Naive thymus-derived CD8-positive, alpha-beta T cell (primary cell): ENCODE measurements at regions not wholly inside any gene's neighbourhood (a gene's known extent, or its start where the extent isn't known, plus 50 kb on each side); places are given as distances from the start of the nearest gene placed in this dataset.
"Not testable (repeated sequence)": the region's sequence is repeated elsewhere in the genome, so short reads cannot be mapped to it uniquely, and the experiment has no call there.

ENCODE experiments used
- ATAC-seq, 2 donors: fragments of 150-1000 bp; cut with Tn5 transposase in 1 of 2; sonication (Bioruptor Pico), chemical (Tn5 transposase) in 1 of 2; 1 replicate in 1 of 2; 2 replicates in 1 of 2; pipeline ENCODE4 v1.10.0; 2021; ENCODE audit warnings: mild to moderate bottlenecking in 2 of 2, moderate library complexity in 2 of 2
- POLR2A ChIA-PET: fragments of 350-600 bp; sonication (Branson Sonifier 250); formaldehyde crosslinking; loops from one replicate; lab custom pipeline; 2021; ENCODE audit warnings: antibody characterized with exemption; lab: Charles Lee
- DNase-seq, 10 donors: peaks; one replicate each; pipeline versions ENCODE4 v3.0.0 to v3.0.0-alpha.2; 2020 to 2022
- H3K27ac Mint-ChIP-seq, 10 donors: one replicate each; pipeline ENCODE4 v1.8.0; 2020 to 2022; ENCODE audit warnings: mild to moderate bottlenecking in 10 of 10, mixed read lengths in 10 of 10, moderate library complexity in 4 of 10, inconsistent platforms in 1 of 10
- H3K27me3 Mint-ChIP-seq, 5 donors: one replicate each; pipeline ENCODE4 v1.8.0; 2021 to 2022; ENCODE audit warnings: mixed read lengths in 5 of 5
- H3K36me3 Mint-ChIP-seq, 3 donors: one replicate each; pipeline ENCODE4 v1.8.0; 2020 to 2022; ENCODE audit warnings: mixed read lengths in 3 of 3, mild to moderate bottlenecking in 2 of 3, inconsistent platforms in 1 of 3
- H3K4me1 Mint-ChIP-seq, 4 donors: one replicate each; pipeline ENCODE4 v1.8.0; 2021 to 2022; ENCODE audit warnings: mixed read lengths in 4 of 4
- H3K4me3 Mint-ChIP-seq, 10 donors: one replicate each; pipeline ENCODE4 v1.8.0; 2020 to 2022; ENCODE audit warnings: mild to moderate bottlenecking in 10 of 10, mixed read lengths in 10 of 10, moderate library complexity in 6 of 10, inconsistent platforms in 1 of 10
- H3K9me3 Mint-ChIP-seq, 9 donors: one replicate each; pipeline ENCODE4 v1.8.0; 2020 to 2022; ENCODE audit warnings: mixed read lengths in 9 of 9, mild to moderate bottlenecking in 3 of 9, inconsistent platforms in 1 of 9, moderate library complexity in 1 of 9

GRCh38 chr11:49670705-49671104 lies 281.5 kb upstream of the OR4C13 start:
- DNase-seq, H3K27me3 Mint-ChIP-seq, H3K4me3 Mint-ChIP-seq, H3K4me1 Mint-ChIP-seq, H3K27ac Mint-ChIP-seq, ATAC-seq, H3K36me3 Mint-ChIP-seq, POLR2A ChIA-PET: not testable (repeated sequence)
- peaks cover 0 to 29% (median 8%) of the 10 kb centered on the region in 9 donors for H3K9me3 Mint-ChIP-seq

GRCh38 chr11:49702121-49702520 lies 250.1 kb upstream of the OR4C13 start:
- ATAC-seq, H3K27ac Mint-ChIP-seq, H3K27me3 Mint-ChIP-seq, POLR2A ChIA-PET, H3K4me1 Mint-ChIP-seq, DNase-seq, H3K4me3 Mint-ChIP-seq, H3K36me3 Mint-ChIP-seq: not testable (repeated sequence)
- peaks cover 5 to 40% (median 15%) of the 10 kb centered on the region in 9 donors for H3K9me3 Mint-ChIP-seq

- ATAC-seq, POLR2A ChIA-PET, DNase-seq, H3K4me1 Mint-ChIP-seq, H3K27me3 Mint-ChIP-seq, H3K36me3 Mint-ChIP-seq, H3K27ac Mint-ChIP-seq, H3K4me3 Mint-ChIP-seq: not testable (repeated sequence)
- peaks cover 3 to 37% (median 14%) of the 10 kb centered on the region in 9 donors for H3K9me3 Mint-ChIP-seq
Observed at GRCh38 chr11:49750447-49750846, 201.7 kb upstream of the OR4C13 start.

GRCh38 chr11:49750960-49751359 lies 201.2 kb upstream of the OR4C13 start:
- ATAC-seq, H3K4me1 Mint-ChIP-seq, H3K4me3 Mint-ChIP-seq, H3K27me3 Mint-ChIP-seq, H3K27ac Mint-ChIP-seq, DNase-seq, POLR2A ChIA-PET, H3K36me3 Mint-ChIP-seq: not testable (repeated sequence)
- peaks cover 8 to 33% (median 11%) of the 10 kb centered on the region in 9 donors for H3K9me3 Mint-ChIP-seq

- H3K9me3 Mint-ChIP-seq, H3K4me1 Mint-ChIP-seq, ATAC-seq, H3K36me3 Mint-ChIP-seq, H3K27ac Mint-ChIP-seq, POLR2A ChIA-PET, H3K4me3 Mint-ChIP-seq, DNase-seq, H3K27me3 Mint-ChIP-seq: not testable (repeated sequence)
Observed at GRCh38 chr11:49780791-49781190, 171.4 kb upstream of the OR4C13 start.

GRCh38 chr11:49782000-49782399 lies 170.2 kb upstream of the OR4C13 start:
- DNase-seq, H3K4me3 Mint-ChIP-seq, ATAC-seq, H3K36me3 Mint-ChIP-seq, H3K27ac Mint-ChIP-seq, H3K4me1 Mint-ChIP-seq, H3K9me3 Mint-ChIP-seq, POLR2A ChIA-PET, H3K27me3 Mint-ChIP-seq: not testable (repeated sequence)

GRCh38 chr11:49783841-49784240 lies 168.3 kb upstream of the OR4C13 start:
- H3K4me1 Mint-ChIP-seq, H3K4me3 Mint-ChIP-seq, DNase-seq, H3K27ac Mint-ChIP-seq, ATAC-seq, H3K27me3 Mint-ChIP-seq, POLR2A ChIA-PET, H3K36me3 Mint-ChIP-seq: not testable (repeated sequence)
- H3K9me3 Mint-ChIP-seq, result peaks cover 0 to 11% (median 3%) of the 10 kb centered on the region in 9 donors

GRCh38 chr11:49789787-49790186 lies 162.4 kb upstream of the OR4C13 start:
- H3K4me1 Mint-ChIP-seq, POLR2A ChIA-PET, DNase-seq, H3K27me3 Mint-ChIP-seq, H3K4me3 Mint-ChIP-seq, H3K27ac Mint-ChIP-seq, H3K36me3 Mint-ChIP-seq: not testable (repeated sequence)
- peaks cover 7 to 28% (median 15%) of the 10 kb centered on the region in 9 donors for H3K9me3 Mint-ChIP-seq
- ATAC-seq, result peak; percentile 53 to 64

- ATAC-seq, H3K27me3 Mint-ChIP-seq: not testable (repeated sequence)
Observed at GRCh38 chr11:49798206-49798837, 153.9 kb upstream of the OR4C13 start.

GRCh38 chr11:49817705-49818430 lies 134.3 kb upstream of the OR4C13 start:
- POLR2A ChIA-PET, H3K4me1 Mint-ChIP-seq, ATAC-seq, DNase-seq, H3K27ac Mint-ChIP-seq, H3K4me3 Mint-ChIP-seq, H3K27me3 Mint-ChIP-seq, H3K36me3 Mint-ChIP-seq: not testable (repeated sequence)
- peaks cover 0 to 13% (median 4%) of the 10 kb centered on the region in 9 donors for H3K9me3 Mint-ChIP-seq

More at GRCh38 chr11:49798206-49798837, 153.9 kb upstream of the OR4C13 start:
- DNase-seq, H3K27ac Mint-ChIP-seq, POLR2A ChIA-PET, H3K9me3 Mint-ChIP-seq, H3K36me3 Mint-ChIP-seq, H3K4me3 Mint-ChIP-seq, H3K4me1 Mint-ChIP-seq: not testable (repeated sequence)

- not testable (repeated sequence) for ATAC-seq
Observed at GRCh38 chr11:49823188-49823587, 129.0 kb upstream of the OR4C13 start.

GRCh38 chr11:49850541-49850940 lies 101.7 kb upstream of the OR4C13 start:
- ATAC-seq, H3K4me3 Mint-ChIP-seq, H3K36me3 Mint-ChIP-seq, H3K27ac Mint-ChIP-seq, H3K27me3 Mint-ChIP-seq, POLR2A ChIA-PET, DNase-seq, H3K4me1 Mint-ChIP-seq: not testable (repeated sequence)
- H3K9me3 Mint-ChIP-seq, result peaks cover 0 to 25% (median 6%) of the 10 kb centered on the region in 9 donors

More at GRCh38 chr11:49823188-49823587, 129.0 kb upstream of the OR4C13 start:
- POLR2A ChIA-PET, DNase-seq, H3K4me3 Mint-ChIP-seq, H3K27ac Mint-ChIP-seq, H3K36me3 Mint-ChIP-seq, H3K27me3 Mint-ChIP-seq, H3K4me1 Mint-ChIP-seq: not testable (repeated sequence)
- H3K9me3 Mint-ChIP-seq, result peaks cover 0 to 29% (median 9%) of the 10 kb centered on the region in 9 donors

- no peaks in the 10 kb centered on the region for H3K27me3 Mint-ChIP-seq
- no peak for DNase-seq
- no peak overlapping the region for H3K27ac Mint-ChIP-seq
- no peak overlapping the region for H3K4me3 Mint-ChIP-seq
- POLR2A ChIA-PET, result no interaction called here
- no peaks in the 10 kb centered on the region for H3K4me1 Mint-ChIP-seq
- H3K36me3 Mint-ChIP-seq, result peaks cover 0 to 8% (median 0%) of the 10 kb centered on the region in 3 donors
- peaks cover 0 to 29% (median 8%) of the 10 kb centered on the region in 9 donors for H3K9me3 Mint-ChIP-seq
- ATAC-seq, result no peak
Observed at GRCh38 chr11:49851511-49851910, 100.7 kb upstream of the OR4C13 start.
